ENCODE measurements at regions not wholly inside any gene's neighbourhood (a gene's known extent, or its start where the extent isn't known, plus 50 kb on each side); places are given as distances from the start of the nearest gene placed in this dataset.

GRCh38 chr7:80039251-80039884 lies 95.3 kb upstream of the GNAI1 start:
- Histone ChIP-seq H3K4me3 (replicated peaks in 1 of 3; ENCODE audit: insufficient read depth in 1 of 3, low read depth in 1 of 3, low read length in 3 of 3) (no peak overlapping the region), H4K20me1 (replicated peaks; ENCODE audit: control insufficient read depth, extremely low read depth, insufficient read depth, low read length) (no peaks in the 10 kb centered on the region), H3K4me2 (ENCODE audit: insufficient read depth, low read length) (no peak overlapping the region), H3K9me1 (replicated peaks; ENCODE audit: control insufficient read depth, extremely low read depth, insufficient read depth, low read length) (no peaks in the 10 kb centered on the region), H3K27ac (ENCODE audit: insufficient read depth, low read depth, low read length) (no peak overlapping the region), H3K9ac (replicated peaks; ENCODE audit: extremely low read depth, insufficient read depth, low read length) (no peak overlapping the region), H3K36me3 (ENCODE audit: control insufficient read depth in 2 of 2, extremely low read depth in 1 of 2, insufficient read depth in 2 of 2, low read length in 2 of 2) (no peaks in the 10 kb centered on the region), H3K4me1 (ENCODE audit: control insufficient read depth, extremely low read depth, insufficient read depth, low read length) (no peaks in the 10 kb centered on the region), H3K79me2 (ENCODE audit: control insufficient read depth, insufficient read depth, low read length) (no peaks in the 10 kb centered on the region), H3K27me3 (ENCODE audit: control insufficient read depth in 2 of 2, insufficient read depth in 2 of 2, low read length in 2 of 2) (no peaks in the 10 kb centered on the region), H3K9me3 (replicated peaks; ENCODE audit: control insufficient read depth, insufficient read depth, low read length) (no peaks in the 10 kb centered on the region), H2AFZ (ENCODE audit: low read depth, low read length) (no peak overlapping the region)
- ChIA-PET CTCF (interaction anchor here (0.9 to 2.6 kb wide), 4 partner anchors 9 to 741 kb away, joined by 3 to 7 read pairs (median 4); no protein-coding TSS in a partner anchor), POLR2A (no interaction called here)
- intact Hi-C loops (cut with micrococcal nuclease) (no loop called here), dilution Hi-C loops (cut with MboI; ENCODE audit: extremely low pct_ligation_motif_present, low sequenced_read_pairs) (no loop called here)
- TF ChIP-seq JUN (IDR thresholded peaks at IDR 0.05; ENCODE audit: borderline replicate concordance, insufficient read depth, insufficient read length, low read depth) = no peak
- TF ChIP-seq POLR2AphosphoS5 (IDR thresholded peaks at IDR 0.05; ENCODE audit: insufficient read depth, low read depth, low read length) = no peak
- no peak for TF ChIP-seq MYC (IDR thresholded peaks at IDR 0.05; ENCODE audit: low read depth, low read length)
- TF ChIP-seq MAX (IDR thresholded peaks at IDR 0.05; ENCODE audit: insufficient read depth, insufficient read length) = no peak
- no peak for TF ChIP-seq POLR2A (IDR thresholded peaks at IDR 0.05; ENCODE audit: low read depth, low read length)
- no peak for TF ChIP-seq CTCF (IDR thresholded peaks at IDR 0.05; ENCODE audit: extremely low read depth in 1 of 2, insufficient read depth in 1 of 2, low read depth in 1 of 2, low read length in 2 of 2)
- no peak for TF ChIP-seq GATA2 (IDR thresholded peaks at IDR 0.05; ENCODE audit: insufficient read depth, insufficient read length, low read depth, low read length)
- TF ChIP-seq EZH2 (IDR thresholded peaks at IDR 0.05; ENCODE audit: borderline replicate concordance, low read depth, low read length, severe bottlenecking) = no peak
- no peak for TF ChIP-seq FOS (IDR thresholded peaks at IDR 0.05; ENCODE audit: borderline replicate concordance, insufficient read depth, low read length)
- BruUV-seq (replicated peaks) = no TSS peak
- FAIRE-seq = no peak
- no peak for DNase-seq (ENCODE audit: low read depth, low spot score)

Data from endothelial cell of umbilical vein (primary cell).